Endothelial cell of umbilical vein (primary cell): ENCODE measurements at regions not wholly inside any gene's neighbourhood (a gene's known extent, or its start where the extent isn't known, plus 50 kb on each side); places are given as distances from the start of the nearest gene placed in this dataset.

Experiments
- BruUV-seq: library from RNA; stranded (reverse); fragments of 400-500 nt; replicated peaks from 2 replicates; lab custom pipeline; 2021; lab: Mats Ljungman, UMichigan
- CTCF ChIA-PET: fragments of 300-600, 350-600 bp; sonication (Branson Sonifier 250); formaldehyde crosslinking; loops from one replicate; lab custom pipeline; 2021; ENCODE audit warnings: antibody characterized with exemption, inconsistent platforms; lab: Charles Lee
- POLR2A ChIA-PET: fragments of 300-600, 350-600 bp; sonication (Branson Sonifier 250); formaldehyde crosslinking; loops from one replicate; lab custom pipeline; 2021; ENCODE audit warnings: antibody characterized with exemption, inconsistent platforms; lab: Charles Lee
- DNase-seq: peaks from one replicate; pipeline ENCODE4 v3.0.0-alpha.2; 2011; ENCODE audit warnings: low read depth, low spot score
- FAIRE-seq: peaks from 2 replicates; lab custom pipeline; 2011; peaks lifted over from hg19 to GRCh38; lab: Jason Lieb, UNC
- H2AFZ ChIP-seq: 2 replicates; pipeline ENCODE4 v1.6.0; 2012; ENCODE audit warnings: low read depth, low read length, control low read depth, inconsistent platforms
- H3K27ac ChIP-seq: 2 replicates; pipeline ENCODE4 v1.5.1; 2011; ENCODE audit warnings: low read depth, mild to moderate bottlenecking, control low read depth, low read length, moderate library complexity; ENCODE audit not compliant: insufficient read depth
- H3K27me3 ChIP-seq, 2 experiments: 2 replicates each; pipeline versions ENCODE4 v1.6.0 to v1.6.1; 2011; ENCODE audit warnings: low read length in 2 of 2, mixed read lengths in 1 of 2; ENCODE audit not compliant: control insufficient read depth in 2 of 2, insufficient read depth in 2 of 2
- H3K36me3 ChIP-seq, 2 experiments: 2 replicates in 1 of 2; 3 replicates in 1 of 2; pipeline ENCODE4 v1.5.1; 2011; ENCODE audit warnings: low read length in 2 of 2, mild to moderate bottlenecking in 1 of 2, moderate library complexity in 1 of 2; ENCODE audit not compliant: control insufficient read depth in 2 of 2, insufficient read depth in 2 of 2; ENCODE audit errors: extremely low read depth in 1 of 2
- H3K4me1 ChIP-seq: 3 replicates; pipeline ENCODE4 v1.5.1; 2011; ENCODE audit warnings: mild to moderate bottlenecking, low read length; ENCODE audit not compliant: control insufficient read depth, insufficient read depth; ENCODE audit errors: extremely low read depth
- H3K4me2 ChIP-seq: 2 replicates; pipeline ENCODE4 v1.6.1; 2011; ENCODE audit warnings: low read length, control low read depth, mixed read lengths; ENCODE audit not compliant: insufficient read depth
- H3K4me3 ChIP-seq, 3 experiments: fragments of 200-600 bp in 1 of 3; sonication (generic), shearing (Covaris generic) in 1 of 3; replicated peaks in 1 of 3; 2 replicates each; pipeline ENCODE4 v1.5.1; 2011 to 2016; ENCODE audit warnings: control low read depth in 3 of 3, low read length in 3 of 3, mild to moderate bottlenecking in 2 of 3, inconsistent platforms in 1 of 3, low read depth in 1 of 3, moderate library complexity in 1 of 3; ENCODE audit not compliant: insufficient read depth in 1 of 3
- H3K79me2 ChIP-seq: 2 replicates; pipeline ENCODE4 v1.6.0; 2012; ENCODE audit warnings: low read length, inconsistent platforms; ENCODE audit not compliant: control insufficient read depth, insufficient read depth
- H3K9ac ChIP-seq: replicated peaks from 2 replicates; pipeline ENCODE3; 2011; ENCODE audit warnings: low read length, control low read depth; ENCODE audit not compliant: insufficient read depth; ENCODE audit errors: extremely low read depth
- H3K9me1 ChIP-seq: replicated peaks from 3 replicates; pipeline ENCODE4 v1.6.0; 2011; ENCODE audit warnings: mild to moderate bottlenecking, low read length; ENCODE audit not compliant: control insufficient read depth, insufficient read depth; ENCODE audit errors: extremely low read depth
- H3K9me3 ChIP-seq: replicated peaks from 2 replicates; pipeline ENCODE4 v1.5.1; 2012; ENCODE audit warnings: low read length, inconsistent platforms; ENCODE audit not compliant: control insufficient read depth, insufficient read depth
- H4K20me1 ChIP-seq: replicated peaks from 2 replicates; pipeline ENCODE3; 2011; ENCODE audit warnings: mild to moderate bottlenecking, low read length; ENCODE audit not compliant: control insufficient read depth, insufficient read depth; ENCODE audit errors: extremely low read depth
- EZH2 ChIP-seq: IDR thresholded peaks from 2 replicates; pipeline ENCODE4 v1.6.1; 2012; ENCODE audit warnings: borderline replicate concordance, low read depth, mild to moderate bottlenecking, moderate library complexity, low read length, inconsistent platforms; ENCODE audit not compliant: severe bottlenecking
- FOS ChIP-seq: IDR thresholded peaks from 2 replicates; pipeline ENCODE4 v1.6.1; 2011; ENCODE audit warnings: mild to moderate bottlenecking, low read length, moderate library complexity, borderline replicate concordance; ENCODE audit not compliant: insufficient read depth
- GATA2 ChIP-seq: IDR thresholded peaks from 2 replicates; pipeline ENCODE4 v1.7.0; 2011; ENCODE audit warnings: low read depth, mild to moderate bottlenecking, moderate library complexity, mixed read lengths, low read length; ENCODE audit not compliant: insufficient read length, insufficient read depth
- JUN ChIP-seq: IDR thresholded peaks from 2 replicates; pipeline ENCODE4 v1.6.1; 2011; ENCODE audit warnings: borderline replicate concordance, low read depth; ENCODE audit not compliant: insufficient read length, insufficient read depth
- MYC ChIP-seq: IDR thresholded peaks from one replicate; pipeline ENCODE4 v1.6.1; 2011; ENCODE audit warnings: mild to moderate bottlenecking, low read depth, low read length
- POLR2A ChIP-seq: IDR thresholded peaks from 2 replicates; pipeline ENCODE4 v1.6.1; 2012; ENCODE audit warnings: low read depth, mild to moderate bottlenecking, control low read depth, low read length
- POLR2AphosphoS5 ChIP-seq: IDR thresholded peaks from 2 replicates; pipeline ENCODE4 v1.6.1; 2012; ENCODE audit warnings: low read depth, mild to moderate bottlenecking, control low read depth, low read length, moderate library complexity; ENCODE audit not compliant: insufficient read depth
- dilution Hi-C: fragments of 300-500 bp; cut with MboI; formaldehyde crosslinking; loops from one replicate; pipeline ENCODE4 v1.15.0; 2019; ENCODE audit warnings: low sequenced_read_pairs; ENCODE audit not compliant: extremely low pct_ligation_motif_present
- intact Hi-C: fragments of 100-400 bp; cut with micrococcal nuclease; formaldehyde crosslinking; loops from one replicate; pipeline ENCODE4 v1.10.0; 2022
- TF ChIP-seq, protein P1 (sequence below): IDR thresholded peaks from 2 replicates; pipeline ENCODE4 v1.6.1; 2011; ENCODE audit not compliant: insufficient read depth, insufficient read length
- TF ChIP-seq, protein P2 (sequence below), 2 donors: IDR thresholded peaks; 1 replicate in 1 of 2; 2 replicates in 1 of 2; pipeline ENCODE4 v1.5.1; 2011; ENCODE audit warnings: low read length in 2 of 2, mild to moderate bottlenecking in 2 of 2, moderate library complexity in 2 of 2, control low read depth in 1 of 2, inconsistent platforms in 1 of 2, low read depth in 1 of 2; ENCODE audit not compliant: insufficient read depth in 1 of 2; ENCODE audit errors: extremely low read depth in 1 of 2

DNA sequence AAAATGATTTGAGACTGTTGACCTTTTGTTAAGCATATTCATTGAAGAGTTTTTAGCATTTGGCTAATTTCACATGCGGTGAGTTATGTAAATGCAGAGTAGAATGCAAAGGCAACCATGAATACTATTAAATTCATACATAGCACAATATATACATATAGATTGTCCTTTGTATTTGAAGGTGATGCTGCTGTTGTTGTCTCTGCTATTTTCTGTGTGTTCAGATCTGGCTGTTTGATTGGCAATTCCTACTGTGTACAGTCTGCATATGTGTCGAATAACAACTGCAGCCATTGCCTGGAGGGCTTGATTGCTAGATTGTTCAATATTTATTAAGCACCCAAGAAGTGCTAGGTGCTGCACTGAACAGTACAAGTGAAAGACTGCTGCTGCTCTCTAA, 187.4 kb downstream of the FOXG1 start:
- TF ChIP-seq POLR2A, result no peak
- TF ChIP-seq FOS, result no peak
- TF ChIP-seq JUN, result no peak
- TF ChIP-seq, protein P1, sequence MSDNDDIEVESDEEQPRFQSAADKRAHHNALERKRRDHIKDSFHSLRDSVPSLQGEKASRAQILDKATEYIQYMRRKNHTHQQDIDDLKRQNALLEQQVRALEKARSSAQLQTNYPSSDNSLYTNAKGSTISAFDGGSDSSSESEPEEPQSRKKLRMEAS, result no peak
- TF ChIP-seq GATA2, result no peak
- no peak for TF ChIP-seq EZH2
- H3K36me3 ChIP-seq, result no peaks in the 10 kb centered on the region
- no peaks in the 10 kb centered on the region for H3K79me2 ChIP-seq
- H3K27me3 ChIP-seq, result no peaks in the 10 kb centered on the region
- ChIA-PET POLR2A (no interaction called here), CTCF (no interaction called here)
- H3K9me3 ChIP-seq, result no peaks in the 10 kb centered on the region
- H2AFZ ChIP-seq, result no peak overlapping the region
- dilution Hi-C loops (no loop called here), intact Hi-C loops (no loop called here)
- FAIRE-seq (no peak), DNase-seq (no peak)
- H4K20me1 ChIP-seq, result no peaks in the 10 kb centered on the region
- H3K9me1 ChIP-seq, result no peaks in the 10 kb centered on the region
- no peak overlapping the region for H3K27ac ChIP-seq
- BruUV-seq, result no TSS peak
- no peaks in the 10 kb centered on the region for H3K4me1 ChIP-seq
- H3K9ac ChIP-seq, result no peak overlapping the region
- no peak overlapping the region for H3K4me2 ChIP-seq
- H3K4me3 ChIP-seq, result no peak overlapping the region

DNA sequence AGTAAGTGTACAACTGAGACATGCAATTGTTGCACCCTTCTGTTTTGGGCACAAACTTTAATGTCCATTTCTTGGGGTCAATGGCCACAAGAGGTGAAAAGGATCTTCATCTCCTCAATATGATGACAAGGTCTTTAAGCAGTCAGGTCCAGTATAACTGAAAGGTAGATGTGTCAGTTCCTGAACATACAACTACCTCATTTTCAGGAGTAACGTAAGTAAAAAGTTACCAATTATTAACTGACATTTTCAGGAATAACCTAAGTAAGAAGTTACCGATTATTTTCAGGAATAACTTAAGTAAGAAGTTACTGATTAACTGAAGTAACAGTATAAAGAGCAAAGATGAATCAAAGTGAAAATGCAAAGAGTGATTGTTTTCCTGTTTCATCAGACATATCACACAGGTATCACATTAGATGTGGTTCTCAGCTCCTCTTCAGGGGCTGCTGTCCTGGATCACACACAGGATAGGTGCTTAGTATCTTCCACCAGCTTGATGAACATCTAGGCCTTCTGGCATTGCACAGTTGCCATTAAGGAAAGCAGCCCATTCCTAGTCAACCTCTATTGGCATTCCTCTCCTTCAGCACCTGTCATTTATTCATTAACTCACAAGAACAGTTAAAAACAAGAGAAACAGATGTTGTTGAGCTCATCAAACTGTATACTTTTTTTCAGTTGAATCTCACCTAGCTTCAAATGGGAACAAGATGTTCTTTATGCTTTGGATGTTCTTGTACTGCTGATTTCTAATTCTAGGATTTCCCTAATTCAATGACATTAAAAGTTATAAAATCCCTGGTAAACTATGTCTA, 200.0 kb downstream of the FOXG1 start:
- Histone ChIP-seq H2AFZ (no peak overlapping the region), H3K36me3 (no peaks in the 10 kb centered on the region), H3K4me2 (no peak overlapping the region), H3K27me3 (no peaks in the 10 kb centered on the region), H3K79me2 (no peaks in the 10 kb centered on the region), H3K9ac (no peak overlapping the region), H3K9me1 (no peaks in the 10 kb centered on the region), H3K4me3 (no peak overlapping the region), H3K4me1 (no peaks in the 10 kb centered on the region), H4K20me1 (no peaks in the 10 kb centered on the region), H3K9me3 (no peaks in the 10 kb centered on the region), H3K27ac (no peak overlapping the region)
- no peak for FAIRE-seq
- ChIA-PET CTCF (no interaction called here), POLR2A (no interaction called here)
- dilution Hi-C loops (no loop called here), intact Hi-C loops (no loop called here)
- TF ChIP-seq MYC (no peak), POLR2AphosphoS5 (no peak), FOS (no peak), GATA2 (no peak), POLR2A (no peak), EZH2 (no peak), JUN (no peak)
- TF ChIP-seq, protein P1, result no peak
- TF ChIP-seq, protein P2, sequence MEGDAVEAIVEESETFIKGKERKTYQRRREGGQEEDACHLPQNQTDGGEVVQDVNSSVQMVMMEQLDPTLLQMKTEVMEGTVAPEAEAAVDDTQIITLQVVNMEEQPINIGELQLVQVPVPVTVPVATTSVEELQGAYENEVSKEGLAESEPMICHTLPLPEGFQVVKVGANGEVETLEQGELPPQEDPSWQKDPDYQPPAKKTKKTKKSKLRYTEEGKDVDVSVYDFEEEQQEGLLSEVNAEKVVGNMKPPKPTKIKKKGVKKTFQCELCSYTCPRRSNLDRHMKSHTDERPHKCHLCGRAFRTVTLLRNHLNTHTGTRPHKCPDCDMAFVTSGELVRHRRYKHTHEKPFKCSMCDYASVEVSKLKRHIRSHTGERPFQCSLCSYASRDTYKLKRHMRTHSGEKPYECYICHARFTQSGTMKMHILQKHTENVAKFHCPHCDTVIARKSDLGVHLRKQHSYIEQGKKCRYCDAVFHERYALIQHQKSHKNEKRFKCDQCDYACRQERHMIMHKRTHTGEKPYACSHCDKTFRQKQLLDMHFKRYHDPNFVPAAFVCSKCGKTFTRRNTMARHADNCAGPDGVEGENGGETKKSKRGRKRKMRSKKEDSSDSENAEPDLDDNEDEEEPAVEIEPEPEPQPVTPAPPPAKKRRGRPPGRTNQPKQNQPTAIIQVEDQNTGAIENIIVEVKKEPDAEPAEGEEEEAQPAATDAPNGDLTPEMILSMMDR (IDR thresholded peaks at IDR 0.05; ENCODE audit: extremely low read depth in 1 of 2, insufficient read depth in 1 of 2, low read depth in 1 of 2, low read length in 2 of 2), result no peak
- no TSS peak for BruUV-seq
- no peak for DNase-seq
